K562 (cell line): ENCODE measurements at regions not wholly inside any gene's neighbourhood (a gene's known extent, or its start where the extent isn't known, plus 50 kb on each side); places are given as distances from the start of the nearest gene placed in this dataset.
A peak's percentile ranks its signal among the peaks of the same experiment; 100 is the strongest.

Experiments
- ARID4B ChIP-seq: sonication (generic); formaldehyde crosslinking; IDR thresholded peaks from 2 replicates; pipeline ENCODE4 v1.8.0; 2022; ENCODE audit warnings: mild to moderate bottlenecking, missing genetic modification reagents
- CREM ChIP-seq: IDR thresholded peaks from 2 replicates; pipeline ENCODE4 v1.6.1; 2014; ENCODE audit warnings: antibody characterized with exemption, low read depth
- CTCF ChIP-seq, 3 experiments: IDR thresholded peaks in 2 of 3; conservative IDR thresholded peaks in 1 of 3; 2 replicates each; pipeline ENCODE4 v1.5.1; 2011 to 2012; ENCODE audit warnings: low read length in 3 of 3, mild to moderate bottlenecking in 3 of 3, control low read depth in 2 of 3, improper control_type of control experiment in 1 of 3, inconsistent platforms in 1 of 3, low read depth in 1 of 3, mixed read lengths in 1 of 3, moderate library complexity in 1 of 3; ENCODE audit not compliant: insufficient read depth in 2 of 3
- DMBX1 ChIP-seq: fragments of 250-450 bp; sonication (Bioruptor Pico); IDR thresholded peaks from 2 replicates; pipeline ENCODE4 v1.8.0; 2022; ENCODE audit warnings: inconsistent platforms, mild to moderate bottlenecking, moderate library complexity, borderline replicate concordance
- ELF1 ChIP-seq: fragments of 200-800 bp; sonication (Bioruptor generic); IDR thresholded peaks from 2 replicates; pipeline ENCODE4 v1.6.1; 2016; ENCODE audit warnings: missing genetic modification characterization, missing compliant biosample characterization
- EP300 ChIP-seq: IDR thresholded peaks from 2 replicates; pipeline ENCODE4 v1.6.1; 2012; ENCODE audit warnings: low read length, improper control_type of control experiment
- FIP1L1 ChIP-seq: fragments of 200-400 bp; formaldehyde crosslinking; IDR thresholded peaks from 2 replicates; pipeline ENCODE4 v1.6.1; 2018; ENCODE audit warnings: mild to moderate bottlenecking, low read depth, low read length; ENCODE audit not compliant: poor library complexity, severe bottlenecking
- FOXK2 ChIP-seq, 2 experiments: fragments of 450-650 bp; IDR thresholded peaks in 1 of 2; conservative IDR thresholded peaks in 1 of 2; 2 replicates each; pipeline ENCODE4 v1.6.1; 2016; ENCODE audit warnings: low read depth in 2 of 2, mild to moderate bottlenecking in 1 of 2
- HDGF ChIP-seq: fragments of 450-650 bp; IDR thresholded peaks from 2 replicates; pipeline ENCODE4 v1.6.1; 2016
- MIER1 ChIP-seq: fragments of 450-650 bp; IDR thresholded peaks from 2 replicates; pipeline ENCODE4 v1.6.1; 2016; ENCODE audit warnings: antibody characterized with exemption, mild to moderate bottlenecking, low read depth
- RAD21 ChIP-seq, 2 experiments: fragments of 250-450 bp in 1 of 2; fragments of 450-650 bp in 1 of 2; sonication (Bioruptor Pico) in 1 of 2; formaldehyde crosslinking in 1 of 2; IDR thresholded peaks in 1 of 2; conservative IDR thresholded peaks in 1 of 2; 2 replicates each; pipeline versions ENCODE4 v1.4.0 to v1.8.0; 2020 to 2022; ENCODE audit warnings: mild to moderate bottlenecking in 2 of 2, moderate library complexity in 1 of 2
- RBFOX2 ChIP-seq: fragments of 200-400 bp; formaldehyde crosslinking; IDR thresholded peaks from 2 replicates; pipeline ENCODE4 v1.6.1; 2017; ENCODE audit warnings: low read depth, mild to moderate bottlenecking, low read length, moderate library complexity
- SMC3 ChIP-seq: conservative IDR thresholded peaks from 2 replicates; pipeline ENCODE4 v1.6.1; 2011; ENCODE audit warnings: low read depth, low read length, improper control_type of control experiment; ENCODE audit not compliant: insufficient read depth
- STAT6 ChIP-seq: sonication (generic); formaldehyde crosslinking; IDR thresholded peaks from 2 replicates; pipeline ENCODE4 v1.8.1; 2023; ENCODE audit warnings: mild to moderate bottlenecking, missing genetic modification reagents
- ZBTB7A ChIP-seq: IDR thresholded peaks from 2 replicates; pipeline ENCODE4 v1.6.1; 2011; ENCODE audit warnings: low read depth, mild to moderate bottlenecking, low read length, moderate library complexity, borderline replicate concordance; ENCODE audit not compliant: control insufficient read depth

- TF ChIP-seq STAT6 (CRISPR knock-in tag) (0 out of 2 replicates have a peak, but pooled peaks have one; percentile 53), FIP1L1 (peak; percentile 38), FOXK2 (conservative IDR thresholded peaks at IDR 0.05 in 1 of 2, IDR thresholded peaks at IDR 0.05 in 1 of 2; ENCODE audit: low read depth in 2 of 2) (peak in 1 of 2 experiments; percentile 51; a peak in 2 of 4 replicates), CREM (peak; percentile 18; the same call in 1 of the 2 replicates), ZBTB7A (peak; percentile 80; the same call in 1 of the 2 replicates), CTCF (IDR thresholded peaks at IDR 0.05 in 2 of 3, conservative IDR thresholded peaks at IDR 0.05 in 1 of 3; ENCODE audit: insufficient read depth in 2 of 3, low read depth in 1 of 3, low read length in 3 of 3) (peak; percentile 98 to 100 (median 99)), MIER1 (no peak), DMBX1 (CRISPR knock-in tag) (peak; percentile 50; the same call in 1 of the 2 replicates), RAD21 (CRISPR knock-in tag; conservative IDR thresholded peaks at IDR 0.05 in 1 of 2, IDR thresholded peaks at IDR 0.05 in 1 of 2) (peak; percentile 100), EP300 (peak; percentile 46; the same call in 1 of the 2 replicates), ELF1 (tag) (no peak), HDGF (peak; percentile 93), SMC3 (peak; percentile 100), ARID4B (CRISPR knock-in tag) (peak; percentile 62; the same call in 1 of the 2 replicates), RBFOX2 (peak; percentile 53)
These were observed 53.8 kb downstream of the IER5 start (continued) for GRCh38 chr1:181142096-181142958.
